Loucy (cell line): ENCODE measurements at regions not wholly inside any gene's neighbourhood (a gene's known extent, or its start where the extent isn't known, plus 50 kb on each side); places are given as distances from the start of the nearest gene placed in this dataset.

ENCODE experiments used
- H2AFZ ChIP-seq: fragments of 200-600 bp; sonication (generic); 2 replicates; pipeline ENCODE4 v1.6.0; 2016; ENCODE audit warnings: antibody characterized with exemption, mild to moderate bottlenecking, low read length, moderate library complexity
- H3F3A ChIP-seq: fragments of 200-600 bp; 2 replicates; pipeline ENCODE4 v1.6.0; 2016; ENCODE audit warnings: antibody characterized with exemption, low read depth, mild to moderate bottlenecking
- H3K27me3 ChIP-seq: fragments of 200-600 bp; sonication (generic); 2 replicates; pipeline ENCODE4 v1.6.1; 2014; ENCODE audit warnings: low read length, mild to moderate bottlenecking; ENCODE audit not compliant: insufficient read depth, poor library complexity, severe bottlenecking
- H3K36me3 ChIP-seq: fragments of 200-600 bp; sonication (generic); 2 replicates; pipeline ENCODE4 v1.6.1; 2016; ENCODE audit warnings: low read length; ENCODE audit not compliant: insufficient read depth
- H3K4me1 ChIP-seq: fragments of 200-600 bp; sonication (generic); 2 replicates; pipeline ENCODE4 v1.5.1; 2014; ENCODE audit warnings: low read length, mild to moderate bottlenecking; ENCODE audit not compliant: insufficient read depth, poor library complexity, severe bottlenecking
- H3K4me2 ChIP-seq: fragments of 200-600 bp; sonication (generic); 2 replicates; pipeline ENCODE4 v1.6.0; 2014; ENCODE audit warnings: antibody characterized with exemption, low read length, low read depth, mild to moderate bottlenecking; ENCODE audit not compliant: poor library complexity, severe bottlenecking
- H3K4me3 ChIP-seq: fragments of 200-600 bp; sonication (generic); 2 replicates; pipeline ENCODE4 v1.5.1; 2014; ENCODE audit warnings: low read length, mild to moderate bottlenecking, mixed read lengths; ENCODE audit not compliant: poor library complexity, severe bottlenecking
- H3K79me2 ChIP-seq: fragments of 200-600 bp; sonication (generic); 2 replicates; pipeline ENCODE4 v1.6.1; 2014; ENCODE audit warnings: low read length; ENCODE audit not compliant: insufficient read depth
- H3K9ac ChIP-seq: fragments of 200-600 bp; sonication (generic); 2 replicates; pipeline ENCODE4 v1.6.0; 2014; ENCODE audit warnings: mild to moderate bottlenecking, low read depth, low read length, moderate library complexity; ENCODE audit not compliant: poor library complexity, severe bottlenecking
- H3K9me2 ChIP-seq: fragments of 200-600 bp; sonication (generic); replicated peaks from 2 replicates; pipeline ENCODE4 v1.6.1; 2016; ENCODE audit warnings: low read depth, low read length, mixed read lengths
- H3K9me3 ChIP-seq: fragments of 200-600 bp; sonication (generic); 2 replicates; pipeline ENCODE4 v1.6.1; 2014; ENCODE audit warnings: mild to moderate bottlenecking, antibody characterized with exemption, low read length, low read depth; ENCODE audit not compliant: insufficient read depth
- H4K20me1 ChIP-seq: fragments of 200-600 bp; sonication (generic); 2 replicates; pipeline ENCODE4 v1.6.0; 2014; ENCODE audit warnings: antibody characterized with exemption, low read length, mild to moderate bottlenecking; ENCODE audit not compliant: insufficient read depth, poor library complexity, severe bottlenecking
- EZH2phosphoT487 ChIP-seq: fragments of 200-600 bp; IDR thresholded peaks from 2 replicates; pipeline ENCODE4 v1.6.1; 2018; ENCODE audit warnings: antibody characterized with exemption, mild to moderate bottlenecking, moderate library complexity, borderline replicate concordance
- TF ChIP-seq, protein P1 (sequence below): fragments of 200-600 bp; sonication (generic); conservative IDR thresholded peaks from 2 replicates; pipeline ENCODE4 v1.5.1; 2014; ENCODE audit warnings: mild to moderate bottlenecking, antibody characterized with exemption, low read length

DNA sequence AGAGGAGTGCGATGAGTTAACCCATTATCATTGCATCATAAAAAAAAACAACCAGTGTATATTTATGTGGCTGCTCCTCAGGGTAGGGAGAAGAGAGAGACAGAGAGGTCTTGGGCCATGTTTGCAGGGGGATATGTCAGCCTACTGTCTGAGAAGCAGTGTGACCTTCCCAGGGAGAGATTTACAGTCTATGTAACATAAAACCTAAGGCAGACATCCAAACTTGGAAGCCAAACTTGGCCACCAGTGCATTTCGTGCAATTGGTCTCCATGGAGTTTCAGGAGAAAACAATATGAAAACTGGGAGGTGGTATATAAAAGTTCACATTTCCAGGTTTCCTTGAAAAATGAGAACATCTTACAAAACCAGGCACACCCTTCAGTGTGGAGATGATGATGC, 85.9 kb upstream of the CXCL12 start:
- no peak overlapping the region for H3K9ac ChIP-seq
- no peaks in the 10 kb centered on the region for H3K79me2 ChIP-seq
- H3K9me2 ChIP-seq: no peaks in the 10 kb centered on the region
- no peaks in the 10 kb centered on the region for H3F3A ChIP-seq
- no peaks in the 10 kb centered on the region for H3K9me3 ChIP-seq
- no peak overlapping the region for H3K4me3 ChIP-seq
- TF ChIP-seq, protein P1, sequence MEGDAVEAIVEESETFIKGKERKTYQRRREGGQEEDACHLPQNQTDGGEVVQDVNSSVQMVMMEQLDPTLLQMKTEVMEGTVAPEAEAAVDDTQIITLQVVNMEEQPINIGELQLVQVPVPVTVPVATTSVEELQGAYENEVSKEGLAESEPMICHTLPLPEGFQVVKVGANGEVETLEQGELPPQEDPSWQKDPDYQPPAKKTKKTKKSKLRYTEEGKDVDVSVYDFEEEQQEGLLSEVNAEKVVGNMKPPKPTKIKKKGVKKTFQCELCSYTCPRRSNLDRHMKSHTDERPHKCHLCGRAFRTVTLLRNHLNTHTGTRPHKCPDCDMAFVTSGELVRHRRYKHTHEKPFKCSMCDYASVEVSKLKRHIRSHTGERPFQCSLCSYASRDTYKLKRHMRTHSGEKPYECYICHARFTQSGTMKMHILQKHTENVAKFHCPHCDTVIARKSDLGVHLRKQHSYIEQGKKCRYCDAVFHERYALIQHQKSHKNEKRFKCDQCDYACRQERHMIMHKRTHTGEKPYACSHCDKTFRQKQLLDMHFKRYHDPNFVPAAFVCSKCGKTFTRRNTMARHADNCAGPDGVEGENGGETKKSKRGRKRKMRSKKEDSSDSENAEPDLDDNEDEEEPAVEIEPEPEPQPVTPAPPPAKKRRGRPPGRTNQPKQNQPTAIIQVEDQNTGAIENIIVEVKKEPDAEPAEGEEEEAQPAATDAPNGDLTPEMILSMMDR: no peak
- TF ChIP-seq EZH2phosphoT487: no peak
- H3K36me3 ChIP-seq: no peaks in the 10 kb centered on the region
- H4K20me1 ChIP-seq: no peaks in the 10 kb centered on the region
- no peaks in the 10 kb centered on the region for H3K27me3 ChIP-seq
- H3K4me1 ChIP-seq: no peaks in the 10 kb centered on the region
- no peak overlapping the region for H3K4me2 ChIP-seq
- H2AFZ ChIP-seq: no peak overlapping the region

DNA sequence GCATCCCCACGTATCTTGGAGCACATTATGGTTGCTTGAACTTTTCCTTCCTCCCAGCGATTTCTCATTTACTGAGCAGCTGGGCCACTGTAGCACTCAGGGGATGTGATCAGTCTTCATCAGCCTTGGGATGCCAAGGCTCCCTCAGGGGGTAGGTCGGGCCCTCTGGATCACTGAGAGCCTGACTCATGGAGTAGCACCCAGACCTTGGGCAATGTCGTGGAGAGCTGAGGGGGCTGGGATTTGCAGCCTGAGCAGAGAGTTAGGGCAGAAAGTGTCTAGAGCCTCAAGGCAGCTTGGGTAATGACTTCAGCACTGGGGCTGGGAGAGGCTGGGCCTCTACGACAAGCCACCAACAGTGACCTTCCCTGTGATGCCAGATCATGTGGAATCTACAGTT, 86.5 kb upstream of the CXCL12 start:
- TF ChIP-seq, protein P1: no peak
- no peak for TF ChIP-seq EZH2phosphoT487
- H3K9ac ChIP-seq: no peak overlapping the region

DNA sequence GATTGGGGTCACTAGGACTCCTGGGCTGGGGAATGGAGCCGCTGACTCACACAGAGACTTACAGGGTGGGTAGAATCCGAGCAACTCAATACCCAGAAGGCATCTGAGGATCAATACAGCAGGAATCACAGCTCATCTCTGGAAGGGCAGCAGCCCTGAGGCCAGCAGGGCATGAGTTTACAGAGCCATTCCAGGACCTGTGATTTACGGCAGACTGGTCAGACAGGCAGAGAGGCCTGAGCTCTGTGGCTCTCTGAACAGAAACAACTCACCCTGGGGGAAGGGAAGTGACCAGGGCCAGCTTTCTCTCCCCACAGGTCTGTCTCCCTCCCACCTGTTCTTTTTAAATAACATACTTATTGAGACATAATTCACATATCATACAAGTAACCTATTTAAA, 88.2 kb upstream of the CXCL12 start:
- no peak overlapping the region for H3K9ac ChIP-seq
- no peaks in the 10 kb centered on the region for H4K20me1 ChIP-seq
- H3K9me2 ChIP-seq: no peaks in the 10 kb centered on the region
- TF ChIP-seq, protein P1: no peak
- no peak for TF ChIP-seq EZH2phosphoT487
- H3K4me3 ChIP-seq: no peak overlapping the region
- no peak overlapping the region for H2AFZ ChIP-seq
- H3K4me2 ChIP-seq: no peak overlapping the region
- no peaks in the 10 kb centered on the region for H3K36me3 ChIP-seq
- H3F3A ChIP-seq: no peaks in the 10 kb centered on the region
- H3K79me2 ChIP-seq: no peaks in the 10 kb centered on the region
- no peaks in the 10 kb centered on the region for H3K4me1 ChIP-seq
- no peaks in the 10 kb centered on the region for H3K27me3 ChIP-seq
- H3K9me3 ChIP-seq: no peaks in the 10 kb centered on the region

More for the DNA sequence above, 86.5 kb upstream of the CXCL12 start:
- H4K20me1 ChIP-seq: no peaks in the 10 kb centered on the region
- no peaks in the 10 kb centered on the region for H3K9me2 ChIP-seq
- no peak overlapping the region for H2AFZ ChIP-seq
- H3F3A ChIP-seq: no peaks in the 10 kb centered on the region
- no peak overlapping the region for H3K4me2 ChIP-seq
- no peaks in the 10 kb centered on the region for H3K36me3 ChIP-seq
- H3K4me1 ChIP-seq: no peaks in the 10 kb centered on the region
- no peaks in the 10 kb centered on the region for H3K27me3 ChIP-seq
- H3K9me3 ChIP-seq: no peaks in the 10 kb centered on the region
- no peak overlapping the region for H3K4me3 ChIP-seq
- H3K79me2 ChIP-seq: no peaks in the 10 kb centered on the region
